Daoy (cell line): ENCODE measurements at regions not wholly inside any gene's neighbourhood (a gene's known extent, or its start where the extent isn't known, plus 50 kb on each side); places are given as distances from the start of the nearest gene placed in this dataset.
A peak's percentile ranks its signal among the peaks of the same experiment; 100 is the strongest.
"Not testable (repeated sequence)": the region's sequence is repeated elsewhere in the genome, so short reads cannot be mapped to it uniquely, and the experiment has no call there.

Experiments used
- DNase-seq: peaks from one replicate; pipeline ENCODE4 v3.0.0-alpha.2; 2015; ENCODE audit warnings: low read depth

- no peak for DNase-seq
Observed at GRCh38 chr2:160550048-160550447, 56.4 kb upstream of the RBMS1 start.

GRCh38 chr2:160551259-160551658 is 57.7 kb upstream of the RBMS1 start:
- no peak for DNase-seq

GRCh38 chr2:160555420-160556071 is 61.9 kb upstream of the RBMS1 start:
- no peak for DNase-seq

- no peak for DNase-seq
Observed at GRCh38 chr2:160557903-160558302, 64.3 kb upstream of the RBMS1 start.

- no peak for DNase-seq
Observed at GRCh38 chr2:160558531-160558930, 64.9 kb upstream of the RBMS1 start.

- DNase-seq = no peak
Observed at GRCh38 chr2:160561551-160562295, 68.1 kb upstream of the RBMS1 start.

GRCh38 chr2:160562730-160563129 is 69.1 kb upstream of the RBMS1 start:
- no peak for DNase-seq

- no peak for DNase-seq
Observed at GRCh38 chr2:160564591-160564990, 71.0 kb upstream of the RBMS1 start.

GRCh38 chr2:160565099-160565845 is 71.7 kb upstream of the RBMS1 start:
- DNase-seq = no peak

GRCh38 chr2:160566717-160567116 is 73.1 kb upstream of the RBMS1 start:
- DNase-seq = no peak

- DNase-seq = no peak
Observed at GRCh38 chr2:160568856-160569255, 75.2 kb upstream of the RBMS1 start.

- no peak for DNase-seq
Observed at GRCh38 chr2:160570376-160570775, 76.8 kb upstream of the RBMS1 start.

GRCh38 chr2:160574468-160575140 is 81.0 kb upstream of the RBMS1 start:
- DNase-seq = peak; percentile 63

GRCh38 chr2:160575368-160575767 is 81.8 kb upstream of the RBMS1 start:
- DNase-seq = no peak

- DNase-seq = no peak
Observed at GRCh38 chr2:160576054-160576499, 82.5 kb upstream of the RBMS1 start.

- not testable (repeated sequence) for DNase-seq
Observed at GRCh38 chr2:160577081-160577480, 83.5 kb upstream of the RBMS1 start.

GRCh38 chr2:160581035-160581434 is 87.4 kb upstream of the RBMS1 start:
- peak; percentile 71 for DNase-seq

GRCh38 chr2:160581448-160581847 is 87.8 kb upstream of the RBMS1 start:
- peak; percentile 33 for DNase-seq

GRCh38 chr2:160582081-160582480 is 88.5 kb upstream of the RBMS1 start:
- no peak for DNase-seq

- peak; percentile 14 for DNase-seq
Observed at GRCh38 chr2:160582490-160583145, 89.0 kb upstream of the RBMS1 start.

- DNase-seq = peak; percentile 6
Observed at GRCh38 chr2:160583146-160583535, 89.5 kb upstream of the RBMS1 start.
